HG03175 (cell line): ENCODE measurements at regions not wholly inside any gene's neighbourhood (a gene's known extent, or its start where the extent isn't known, plus 50 kb on each side); places are given as distances from the start of the nearest gene placed in this dataset.

Experiments used
- ATAC-seq: cut with Tn5 transposase; IDR thresholded peaks from one replicate; pipeline ENCODE4 v1.9.1; 2021; ENCODE audit warnings: mild to moderate bottlenecking, moderate library complexity; ENCODE audit not compliant: unreplicated experiment

- ATAC-seq: no peak
These were observed 487.7 kb upstream of the BTBD3 start for GRCh38 chr20:11429889-11430519.

- no peak for ATAC-seq
These were observed 487.0 kb upstream of the BTBD3 start for GRCh38 chr20:11430652-11431051.

- no peak for ATAC-seq
These were observed 486.1 kb upstream of the BTBD3 start for GRCh38 chr20:11431621-11432020.

GRCh38 chr20:11432407-11432806, 485.3 kb upstream of the BTBD3 start:
- no peak for ATAC-seq

GRCh38 chr20:11436113-11436905, 481.4 kb upstream of the BTBD3 start:
- no peak for ATAC-seq

- ATAC-seq: no peak
These were observed 480.6 kb upstream of the BTBD3 start for GRCh38 chr20:11437090-11437489.

- ATAC-seq: no peak
These were observed 479.9 kb upstream of the BTBD3 start for GRCh38 chr20:11437611-11438380.

GRCh38 chr20:11438412-11438811, 479.3 kb upstream of the BTBD3 start:
- ATAC-seq: no peak

- no peak for ATAC-seq
These were observed 474.1 kb upstream of the BTBD3 start for GRCh38 chr20:11443382-11444119.

- no peak for ATAC-seq
These were observed 472.5 kb upstream of the BTBD3 start for GRCh38 chr20:11445161-11445560.

- no peak for ATAC-seq
These were observed 471.8 kb upstream of the BTBD3 start for GRCh38 chr20:11445891-11446290.

- ATAC-seq: no peak
These were observed 470.2 kb upstream of the BTBD3 start for GRCh38 chr20:11447371-11448100.

GRCh38 chr20:11448554-11448953, 469.1 kb upstream of the BTBD3 start:
- no peak for ATAC-seq

- no peak for ATAC-seq
These were observed 465.9 kb upstream of the BTBD3 start for GRCh38 chr20:11451793-11452291.

- no peak for ATAC-seq
These were observed 465.4 kb upstream of the BTBD3 start for GRCh38 chr20:11452326-11452725.

GRCh38 chr20:11453430-11453829, 464.3 kb upstream of the BTBD3 start:
- no peak for ATAC-seq

GRCh38 chr20:11454966-11455799, 462.5 kb upstream of the BTBD3 start:
- ATAC-seq: peak; percentile 43

GRCh38 chr20:11457488-11457887, 460.2 kb upstream of the BTBD3 start:
- ATAC-seq: no peak
